Keratinocyte (primary cell): ENCODE measurements at regions not wholly inside any gene's neighbourhood (a gene's known extent, or its start where the extent isn't known, plus 50 kb on each side); places are given as distances from the start of the nearest gene placed in this dataset.

ENCODE experiments used
- DNase-seq: peaks from one replicate; pipeline ENCODE4 v3.0.0-alpha.2; 2011; ENCODE audit warnings: low read depth, missing footprints, low spot score
- FAIRE-seq: peaks from 2 replicates; lab custom pipeline; 2011; peaks lifted over from hg19 to GRCh38; lab: Jason Lieb, UNC
- H2AFZ ChIP-seq: 2 replicates; pipeline ENCODE4 v1.6.0; 2012; ENCODE audit warnings: low read length, control low read depth, inconsistent platforms; ENCODE audit not compliant: control insufficient read depth
- H3K27ac ChIP-seq: 2 replicates; pipeline ENCODE4 v1.5.1; 2011; ENCODE audit warnings: low read length; ENCODE audit not compliant: control insufficient read depth, insufficient read depth
- H3K27me3 ChIP-seq: 3 replicates; pipeline ENCODE4 v1.6.0; 2011; ENCODE audit warnings: low read length; ENCODE audit not compliant: control insufficient read depth, insufficient read depth; ENCODE audit errors: extremely low read depth
- H3K36me3 ChIP-seq, 2 experiments: 2 replicates in 1 of 2; 3 replicates in 1 of 2; pipeline ENCODE4 v1.5.1; 2011; ENCODE audit warnings: low read length in 2 of 2, mild to moderate bottlenecking in 1 of 2; ENCODE audit not compliant: control insufficient read depth in 2 of 2, insufficient read depth in 2 of 2; ENCODE audit errors: extremely low read depth in 1 of 2
- H3K4me1 ChIP-seq: 3 replicates; pipeline ENCODE4 v1.5.1; 2011; ENCODE audit warnings: low read length; ENCODE audit not compliant: control insufficient read depth, insufficient read depth; ENCODE audit errors: extremely low read depth
- H3K4me2 ChIP-seq: 3 replicates; pipeline ENCODE4 v1.6.0; 2011; ENCODE audit warnings: low read depth, low read length; ENCODE audit not compliant: control insufficient read depth, insufficient read depth; ENCODE audit errors: extremely low read depth
- H3K4me3 ChIP-seq, 3 experiments: fragments of 200-600 bp in 1 of 3; sonication (generic) in 1 of 3; 2 replicates in 2 of 3; 3 replicates in 1 of 3; pipeline ENCODE4 v1.5.1; 2011 to 2016; ENCODE audit warnings: low read length in 3 of 3, mild to moderate bottlenecking in 3 of 3, control low read depth in 2 of 3, inconsistent platforms in 1 of 3, low read depth in 1 of 3, mixed read lengths in 1 of 3, mixed run types in 1 of 3, moderate library complexity in 1 of 3; ENCODE audit not compliant: control insufficient read depth in 2 of 3, insufficient read depth in 2 of 3; ENCODE audit errors: extremely low read depth in 1 of 3
- H3K79me2 ChIP-seq: 2 replicates; pipeline ENCODE4 v1.6.0; 2012; ENCODE audit warnings: low read length; ENCODE audit not compliant: control insufficient read depth, insufficient read depth
- H3K9ac ChIP-seq: 3 replicates; pipeline ENCODE4 v1.6.0; 2011; ENCODE audit warnings: low read length; ENCODE audit not compliant: control insufficient read depth, insufficient read depth; ENCODE audit errors: extremely low read depth
- H3K9me1 ChIP-seq: 3 replicates; pipeline ENCODE4 v1.6.0; 2011; ENCODE audit warnings: low read length; ENCODE audit not compliant: control insufficient read depth, insufficient read depth; ENCODE audit errors: extremely low read depth
- H3K9me3 ChIP-seq: 2 replicates; pipeline ENCODE4 v1.5.1; 2012; ENCODE audit warnings: low read depth, low read length; ENCODE audit not compliant: control insufficient read depth
- H4K20me1 ChIP-seq: 3 replicates; pipeline ENCODE4 v1.6.0; 2011; ENCODE audit warnings: low read length; ENCODE audit not compliant: control insufficient read depth, insufficient read depth; ENCODE audit errors: extremely low read depth
- CTCF ChIP-seq, 3 experiments: IDR thresholded peaks in 1 of 3; conservative IDR thresholded peaks in 1 of 3; optimal IDR thresholded peaks in 1 of 3; 2 replicates in 2 of 3; 3 replicates in 1 of 3; pipeline versions ENCODE3 to v1.5.1; 2011; ENCODE audit warnings: low read length in 3 of 3, mild to moderate bottlenecking in 3 of 3, moderate library complexity in 2 of 3, control low read depth in 1 of 3, inconsistent platforms in 1 of 3; ENCODE audit not compliant: insufficient read depth in 2 of 3; ENCODE audit errors: extremely low read depth in 1 of 3
- EZH2 ChIP-seq: IDR thresholded peaks from one replicate; pipeline ENCODE4 v1.6.1; 2012; ENCODE audit warnings: inconsistent platforms, mild to moderate bottlenecking, low read length, moderate library complexity
- dilution Hi-C: fragments of 300-500 bp; cut with MboI; formaldehyde crosslinking; loops from one replicate; pipeline ENCODE4 v1.7.0; 2020; ENCODE audit warnings: low sequenced_read_pairs; ENCODE audit not compliant: extremely low pct_ligation_motif_present

GRCh38 chr7:91630581-91631380, 249.7 kb downstream of the MTERF1 start:
- Histone ChIP-seq H3K36me3 (no peaks in the 10 kb centered on the region), H4K20me1 (no peaks in the 10 kb centered on the region), H3K4me3 (no peak overlapping the region), H3K4me1 (peaks cover 8% of the 10 kb centered on the region), H2AFZ (no peak overlapping the region), H3K9ac (no peak overlapping the region), H3K9me3 (no peaks in the 10 kb centered on the region), H3K9me1 (no peaks in the 10 kb centered on the region), H3K27me3 (no peaks in the 10 kb centered on the region), H3K27ac (no peak overlapping the region), H3K4me2 (no peak overlapping the region), H3K79me2 (no peaks in the 10 kb centered on the region)
- dilution Hi-C loops, result no loop called here
- TF ChIP-seq EZH2 (no peak), CTCF (optimal IDR thresholded peaks at IDR 0.05 in 1 of 3, IDR thresholded peaks at IDR 0.05 in 1 of 3, conservative IDR thresholded peaks at IDR 0.05 in 1 of 3; ENCODE audit: extremely low read depth in 1 of 3, insufficient read depth in 2 of 3, low read length in 3 of 3) (no peak)
- FAIRE-seq, result no peak
- DNase-seq, result no peak

- FAIRE-seq (no peak), DNase-seq (no peak)
- H3K9me3 ChIP-seq, result no peaks in the 10 kb centered on the region
- no peaks in the 10 kb centered on the region for H3K79me2 ChIP-seq
- no peak overlapping the region for H3K4me2 ChIP-seq
- H2AFZ ChIP-seq, result no peak overlapping the region
- H3K4me1 ChIP-seq, result peaks cover 8% of the 10 kb centered on the region
- H4K20me1 ChIP-seq, result no peaks in the 10 kb centered on the region
- no peaks in the 10 kb centered on the region for H3K27me3 ChIP-seq
- no peak for TF ChIP-seq EZH2
- dilution Hi-C loops, result no loop called here
- no peak overlapping the region for H3K9ac ChIP-seq
- H3K36me3 ChIP-seq, result no peaks in the 10 kb centered on the region
- no peak overlapping the region for H3K4me3 ChIP-seq
- H3K27ac ChIP-seq, result no peak overlapping the region
- H3K9me1 ChIP-seq, result no peaks in the 10 kb centered on the region
Observed at GRCh38 chr7:91632234-91632940, 248.1 kb downstream of the MTERF1 start.
